Astrocyte (in vitro differentiated cells and primary cell): ENCODE measurements at regions not wholly inside any gene's neighbourhood (a gene's known extent, or its start where the extent isn't known, plus 50 kb on each side); places are given as distances from the start of the nearest gene placed in this dataset.

Experiments used
- CTCF ChIP-seq: IDR thresholded peaks from 2 replicates; pipeline ENCODE4 v1.5.1; 2011; ENCODE audit warnings: low read depth, mild to moderate bottlenecking, inconsistent platforms, low read length, moderate library complexity; ENCODE audit not compliant: insufficient read depth
- EZH2 ChIP-seq: IDR thresholded peaks from 2 replicates; pipeline ENCODE4 v1.6.1; 2012; ENCODE audit warnings: mild to moderate bottlenecking, low read length, inconsistent platforms; ENCODE audit not compliant: insufficient read depth

- TF ChIP-seq CTCF (no peak), EZH2 (no peak)
Measured at GRCh38 chrX:46218373-46218772, 326.8 kb downstream of the ZNF674 start.
